GM18907 (cell line): ENCODE measurements at regions not wholly inside any gene's neighbourhood (a gene's known extent, or its start where the extent isn't known, plus 50 kb on each side); places are given as distances from the start of the nearest gene placed in this dataset.

Experiments
- ATAC-seq: cut with Tn5 transposase; IDR thresholded peaks from one replicate; pipeline ENCODE4 v1.9.1; 2021; ENCODE audit warnings: mild to moderate bottlenecking, moderate library complexity; ENCODE audit not compliant: unreplicated experiment

- no peak for ATAC-seq
These were observed 458.3 kb upstream of the CELF4 start for GRCh38 chr18:38023871-38024270.

- no peak for ATAC-seq
These were observed 456.6 kb upstream of the CELF4 start for GRCh38 chr18:38022234-38022633.

DNA sequence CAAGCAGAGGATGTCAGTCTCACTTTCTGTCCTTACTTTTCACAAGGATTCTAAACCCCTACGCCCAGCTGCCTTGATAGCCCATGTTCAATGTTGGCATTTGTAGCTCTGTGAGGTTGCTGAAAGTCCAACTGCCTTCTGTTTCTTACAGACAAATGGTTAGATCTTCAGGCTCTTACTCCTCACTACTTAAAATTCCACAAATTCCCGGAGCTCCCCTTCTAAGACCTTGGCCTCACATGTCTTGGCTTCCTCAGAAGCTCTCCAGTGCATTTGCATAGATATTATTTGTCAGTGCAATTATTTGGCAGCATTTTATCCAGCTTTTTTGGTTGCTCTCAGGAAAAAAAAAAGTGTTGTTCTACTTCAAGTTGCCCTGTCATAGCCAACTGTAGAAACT is 453.7 kb upstream of the CELF4 start:
- ATAC-seq = no peak

DNA sequence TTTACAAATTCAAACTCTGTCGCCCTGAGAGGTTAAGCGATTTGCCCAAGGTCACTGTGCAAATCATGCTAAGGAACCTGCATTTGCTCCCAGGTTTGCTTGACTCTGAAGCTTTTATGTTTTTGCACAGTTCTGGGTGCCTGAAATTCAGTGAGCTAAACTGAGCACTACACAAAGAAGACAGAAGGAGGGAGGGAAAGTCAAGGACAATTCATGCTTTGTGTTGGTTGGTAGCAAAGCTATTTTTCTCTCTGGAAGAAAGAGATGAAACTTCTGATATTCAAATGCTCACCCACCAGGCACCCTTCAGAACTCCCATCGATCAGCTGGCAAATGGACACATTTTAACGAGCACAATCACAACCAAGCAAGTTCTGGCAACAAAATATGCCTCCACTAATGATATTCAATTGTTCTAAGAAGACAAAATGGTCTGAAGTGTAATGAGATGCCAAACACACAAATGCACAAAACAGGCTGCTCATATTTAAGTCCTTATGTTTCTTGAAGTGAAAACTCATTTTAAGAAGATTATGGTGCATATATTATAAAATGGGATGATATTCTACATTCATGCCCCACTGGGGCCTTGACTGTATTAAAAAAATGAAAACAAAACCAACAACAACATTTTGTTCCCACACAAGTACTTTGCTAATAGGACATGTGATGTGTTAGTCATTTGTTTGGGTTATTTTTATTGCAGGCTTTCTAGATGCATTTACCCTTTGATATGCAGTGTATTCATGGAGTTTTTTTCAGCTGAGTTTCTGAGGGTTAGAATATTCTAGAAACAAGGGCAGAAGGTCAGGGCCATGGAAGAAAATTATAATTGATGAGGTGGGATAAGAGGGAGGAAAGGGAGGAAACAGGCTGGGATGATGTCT is 445.6 kb upstream of the CELF4 start:
- ATAC-seq = no peak

DNA sequence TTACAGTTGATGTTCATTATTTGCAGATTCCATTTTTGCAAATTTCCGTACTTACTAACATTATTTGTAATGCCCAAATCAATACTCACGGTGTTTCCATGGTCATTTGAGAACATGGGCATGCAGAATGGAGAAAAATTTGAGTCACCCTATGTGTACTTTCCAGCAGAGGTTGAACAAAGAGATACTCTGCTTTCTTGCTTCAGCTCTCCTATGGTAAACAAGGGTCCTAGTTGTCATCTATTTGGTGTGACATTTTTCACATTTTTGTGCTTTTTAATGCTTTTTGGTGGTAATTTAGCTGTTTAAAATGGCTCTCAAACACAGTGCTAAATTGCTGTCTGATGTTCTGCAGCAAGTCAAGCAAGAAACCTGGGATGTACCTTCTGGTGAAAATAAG is 444.4 kb upstream of the CELF4 start:
- no peak for ATAC-seq

DNA sequence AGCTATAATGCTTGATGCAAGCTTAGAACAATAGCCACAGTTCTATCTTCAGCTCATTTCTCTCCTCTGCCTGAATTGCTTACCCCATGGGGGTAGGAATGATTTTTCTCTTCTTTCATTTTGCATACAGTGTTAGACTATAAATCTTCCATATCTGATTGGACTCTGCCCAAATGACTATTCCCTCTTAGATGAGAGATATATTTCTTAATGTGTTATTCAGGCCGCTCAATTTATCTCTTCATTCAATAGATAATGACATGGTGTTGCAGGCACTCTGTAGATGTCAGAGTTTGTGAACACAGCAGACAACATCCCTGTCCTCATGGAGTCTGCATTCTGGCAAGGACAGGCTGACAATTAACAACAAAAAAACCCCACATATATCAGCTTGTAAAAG is 443.7 kb upstream of the CELF4 start:
- no peak for ATAC-seq

GRCh38 chr18:38007676-38008330 is 442.2 kb upstream of the CELF4 start:
- no peak for ATAC-seq

DNA sequence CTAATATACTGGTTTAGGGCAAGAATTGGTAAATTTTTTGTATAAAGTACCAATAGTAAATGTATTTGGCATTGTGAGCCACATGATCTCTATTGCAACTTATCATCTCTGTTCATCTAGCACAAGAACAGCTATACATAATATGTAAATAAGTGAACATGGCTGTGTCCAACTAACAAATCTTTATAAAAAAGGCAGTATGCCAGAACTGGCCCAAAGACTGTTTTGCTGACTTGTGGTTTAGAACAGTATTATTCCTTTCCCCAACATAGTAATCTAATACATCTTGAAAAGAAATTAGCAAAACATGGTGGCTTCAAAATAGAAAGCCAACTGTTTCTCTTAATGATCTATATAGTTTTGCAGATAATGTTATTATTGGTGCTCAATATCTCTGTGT is 441.4 kb upstream of the CELF4 start:
- no peak for ATAC-seq

DNA sequence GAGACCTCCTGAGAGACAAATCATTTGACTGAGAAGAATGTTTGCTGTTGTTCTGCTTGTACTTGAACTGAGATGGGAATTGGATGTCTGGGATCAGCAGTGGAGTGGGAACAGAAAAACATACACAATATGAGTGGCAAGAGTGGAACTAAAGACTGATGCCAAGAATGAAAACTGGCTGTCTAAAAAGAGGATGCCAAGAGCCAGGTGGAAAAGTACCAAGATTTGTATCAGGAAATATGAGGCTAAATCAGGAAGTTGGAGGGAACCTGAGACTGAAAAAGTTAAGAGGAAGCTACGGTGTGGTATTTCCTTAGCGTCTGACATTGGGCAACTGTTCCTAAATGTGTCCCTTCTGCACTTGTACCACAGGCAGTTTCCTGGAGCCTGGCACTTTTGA is 440.9 kb upstream of the CELF4 start:
- no peak for ATAC-seq

- ATAC-seq = no peak
These were observed 432.1 kb upstream of the CELF4 start for GRCh38 chr18:37997695-37998094.

DNA sequence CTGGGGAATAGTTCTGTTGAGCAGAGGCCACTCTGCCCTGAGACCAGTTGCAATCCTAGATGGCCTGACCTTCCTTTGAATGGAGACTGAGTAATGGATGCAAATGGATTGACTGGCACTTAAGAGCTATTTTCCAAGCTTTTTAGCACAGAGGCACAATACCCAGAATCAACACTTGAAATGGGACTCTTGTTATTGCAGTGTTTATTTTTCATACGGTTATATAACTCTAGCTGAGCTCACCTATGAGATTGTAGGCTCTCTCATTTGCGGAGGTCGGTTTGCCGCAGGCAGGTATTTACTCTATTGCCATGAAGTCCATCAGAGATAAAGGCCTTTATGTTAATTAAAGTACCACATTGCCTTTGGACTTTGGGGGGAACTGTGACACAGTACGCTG is 422.3 kb upstream of the CELF4 start:
- ATAC-seq = no peak

- no peak for ATAC-seq
These were observed 421.1 kb upstream of the CELF4 start for GRCh38 chr18:37986665-37987064.

DNA sequence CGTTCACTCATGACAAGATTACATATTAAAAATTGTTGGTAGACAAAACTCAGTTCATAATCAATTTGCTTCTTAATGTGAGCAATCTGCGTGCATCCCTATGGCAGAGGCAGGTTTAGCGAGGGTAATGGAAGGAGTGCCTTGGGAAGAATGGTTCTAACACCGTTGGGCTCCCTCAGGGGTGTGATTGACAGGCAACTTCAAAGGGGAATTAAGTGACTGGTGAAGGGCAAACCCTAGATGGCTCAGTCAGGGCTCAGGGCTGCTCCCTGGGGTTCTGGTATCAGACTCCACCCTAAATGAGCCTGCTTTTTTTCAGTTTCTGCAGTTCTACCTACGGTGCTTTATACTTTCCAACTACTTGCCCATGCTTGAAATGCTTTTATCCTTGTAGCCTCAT is 419.5 kb upstream of the CELF4 start:
- ATAC-seq = no peak

DNA sequence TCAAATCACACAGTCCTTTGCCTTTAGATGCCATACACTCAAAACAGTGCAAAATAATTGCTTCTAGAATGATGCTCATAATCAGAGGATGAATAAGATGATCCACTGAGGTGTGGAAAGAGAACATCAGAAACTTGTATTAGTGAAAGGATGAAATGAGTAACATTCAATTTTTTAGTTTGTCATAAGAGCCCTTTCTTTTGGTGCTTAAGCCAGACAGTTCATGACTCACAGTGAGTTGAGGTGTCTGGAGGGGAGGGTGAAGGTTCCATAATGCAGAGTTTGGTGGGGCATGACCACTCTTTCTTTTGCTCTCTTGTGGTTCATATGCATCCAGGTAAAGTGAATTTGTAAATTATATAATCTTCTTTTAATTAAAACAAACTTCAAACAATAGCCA is 415.0 kb upstream of the CELF4 start:
- no peak for ATAC-seq

- no peak for ATAC-seq
These were observed 409.8 kb upstream of the CELF4 start for GRCh38 chr18:37975446-37975845.

DNA sequence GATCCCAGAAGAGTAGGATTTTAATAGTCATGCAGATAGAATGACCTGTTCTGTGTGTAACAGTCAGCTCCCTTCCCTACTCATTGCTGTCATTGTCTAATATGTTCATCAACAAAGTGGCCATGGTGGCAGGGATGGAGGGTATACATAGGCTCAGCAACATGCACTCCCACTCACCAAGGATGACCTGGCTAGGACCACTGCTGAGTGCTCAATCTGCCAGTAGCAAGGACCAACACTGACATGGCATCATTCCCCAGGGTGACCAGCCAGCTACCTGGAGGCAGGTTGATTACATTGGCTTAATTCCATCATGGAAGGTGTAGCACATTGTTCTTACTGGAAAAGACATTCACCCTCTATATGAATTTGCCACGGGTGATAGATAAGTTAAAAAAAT is 401.7 kb upstream of the CELF4 start:
- ATAC-seq = no peak

- ATAC-seq = no peak
These were observed 400.0 kb upstream of the CELF4 start for GRCh38 chr18:37965572-37965970.

- no peak for ATAC-seq
These were observed 399.4 kb upstream of the CELF4 start for GRCh38 chr18:37964885-37965571.

DNA sequence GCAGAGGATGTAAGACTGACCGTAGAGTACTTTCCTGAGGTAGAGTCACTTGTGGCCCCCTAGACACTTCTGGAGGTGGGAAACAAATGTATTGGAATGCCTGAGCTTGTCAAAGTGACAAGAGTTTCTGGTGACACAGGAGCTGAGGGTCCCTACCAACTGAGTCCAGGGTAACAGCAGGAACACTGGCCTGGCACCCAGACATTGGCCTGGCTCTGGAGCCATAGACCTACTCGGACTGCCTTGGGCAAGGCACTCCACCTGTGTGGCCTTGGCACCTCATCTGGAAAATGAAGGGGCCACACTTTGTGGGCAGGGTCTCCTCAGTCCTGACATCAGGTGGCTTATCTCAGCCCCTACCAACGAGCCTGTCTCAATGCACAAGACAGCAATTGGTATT is 398.2 kb upstream of the CELF4 start:
- no peak for ATAC-seq

GRCh38 chr18:37962316-37962966 is 396.8 kb upstream of the CELF4 start:
- ATAC-seq = no peak

- ATAC-seq = no peak
These were observed 392.9 kb upstream of the CELF4 start for GRCh38 chr18:37958499-37958898.
